OCI-LY7 (cell line): ENCODE measurements at regions not wholly inside any gene's neighbourhood (a gene's known extent, or its start where the extent isn't known, plus 50 kb on each side); places are given as distances from the start of the nearest gene placed in this dataset.

Experiments
- EZH2phosphoT487 ChIP-seq: fragments of 200-600 bp; sonication (generic); IDR thresholded peaks from 2 replicates; pipeline ENCODE4 v1.6.1; 2018; ENCODE audit warnings: low read depth, borderline replicate concordance, mild to moderate bottlenecking, mixed run types, antibody characterized with exemption, low read length, moderate library complexity, mixed read lengths
- TF ChIP-seq, protein P1 (sequence below): fragments of 200-600 bp; sonication (generic); conservative IDR thresholded peaks from 2 replicates; pipeline ENCODE4 v1.5.1; 2014; ENCODE audit warnings: mild to moderate bottlenecking, antibody characterized with exemption, low read length, moderate library complexity, mixed read lengths

DNA sequence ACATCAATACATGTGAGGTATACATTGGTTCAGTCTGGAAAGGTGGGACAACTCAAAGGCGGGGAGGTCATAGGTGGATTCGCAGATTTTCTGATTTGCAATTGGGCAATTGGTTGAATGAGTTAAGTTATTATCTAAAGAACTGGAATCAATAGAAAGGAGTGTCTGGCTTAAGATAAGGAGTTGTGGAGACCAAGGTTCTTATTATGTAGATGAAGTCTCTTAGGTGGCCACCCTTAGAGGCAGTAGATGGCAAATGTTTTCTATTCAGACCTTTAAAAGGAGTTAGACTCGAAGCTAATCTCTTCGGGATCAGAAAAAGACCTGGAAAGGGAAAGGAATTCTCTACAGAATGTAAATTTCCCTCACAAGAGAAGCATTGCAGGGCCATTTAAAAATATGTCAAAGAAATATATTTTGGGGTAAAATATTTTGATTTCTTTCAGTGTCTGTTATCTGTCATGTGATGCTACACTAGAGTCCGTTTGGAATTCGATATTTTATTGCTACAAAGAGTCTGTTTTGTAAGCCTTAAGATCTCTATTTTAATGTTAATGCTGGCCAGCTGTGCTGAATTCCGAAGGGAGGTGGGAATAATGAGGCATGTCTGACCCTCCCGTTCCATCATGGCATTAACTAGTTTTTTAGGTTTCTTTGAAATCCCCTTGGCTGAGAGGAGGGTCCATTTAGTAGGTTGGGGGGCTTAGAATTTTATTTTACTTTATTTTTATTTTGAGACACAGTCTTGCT lies 265.1 kb downstream of the PTPRU start:
- TF ChIP-seq, protein P1, sequence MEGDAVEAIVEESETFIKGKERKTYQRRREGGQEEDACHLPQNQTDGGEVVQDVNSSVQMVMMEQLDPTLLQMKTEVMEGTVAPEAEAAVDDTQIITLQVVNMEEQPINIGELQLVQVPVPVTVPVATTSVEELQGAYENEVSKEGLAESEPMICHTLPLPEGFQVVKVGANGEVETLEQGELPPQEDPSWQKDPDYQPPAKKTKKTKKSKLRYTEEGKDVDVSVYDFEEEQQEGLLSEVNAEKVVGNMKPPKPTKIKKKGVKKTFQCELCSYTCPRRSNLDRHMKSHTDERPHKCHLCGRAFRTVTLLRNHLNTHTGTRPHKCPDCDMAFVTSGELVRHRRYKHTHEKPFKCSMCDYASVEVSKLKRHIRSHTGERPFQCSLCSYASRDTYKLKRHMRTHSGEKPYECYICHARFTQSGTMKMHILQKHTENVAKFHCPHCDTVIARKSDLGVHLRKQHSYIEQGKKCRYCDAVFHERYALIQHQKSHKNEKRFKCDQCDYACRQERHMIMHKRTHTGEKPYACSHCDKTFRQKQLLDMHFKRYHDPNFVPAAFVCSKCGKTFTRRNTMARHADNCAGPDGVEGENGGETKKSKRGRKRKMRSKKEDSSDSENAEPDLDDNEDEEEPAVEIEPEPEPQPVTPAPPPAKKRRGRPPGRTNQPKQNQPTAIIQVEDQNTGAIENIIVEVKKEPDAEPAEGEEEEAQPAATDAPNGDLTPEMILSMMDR = no peak
- no peak for TF ChIP-seq EZH2phosphoT487
